ENCODE measurements at regions not wholly inside any gene's neighbourhood (a gene's known extent, or its start where the extent isn't known, plus 50 kb on each side); places are given as distances from the start of the nearest gene placed in this dataset.

DNA sequence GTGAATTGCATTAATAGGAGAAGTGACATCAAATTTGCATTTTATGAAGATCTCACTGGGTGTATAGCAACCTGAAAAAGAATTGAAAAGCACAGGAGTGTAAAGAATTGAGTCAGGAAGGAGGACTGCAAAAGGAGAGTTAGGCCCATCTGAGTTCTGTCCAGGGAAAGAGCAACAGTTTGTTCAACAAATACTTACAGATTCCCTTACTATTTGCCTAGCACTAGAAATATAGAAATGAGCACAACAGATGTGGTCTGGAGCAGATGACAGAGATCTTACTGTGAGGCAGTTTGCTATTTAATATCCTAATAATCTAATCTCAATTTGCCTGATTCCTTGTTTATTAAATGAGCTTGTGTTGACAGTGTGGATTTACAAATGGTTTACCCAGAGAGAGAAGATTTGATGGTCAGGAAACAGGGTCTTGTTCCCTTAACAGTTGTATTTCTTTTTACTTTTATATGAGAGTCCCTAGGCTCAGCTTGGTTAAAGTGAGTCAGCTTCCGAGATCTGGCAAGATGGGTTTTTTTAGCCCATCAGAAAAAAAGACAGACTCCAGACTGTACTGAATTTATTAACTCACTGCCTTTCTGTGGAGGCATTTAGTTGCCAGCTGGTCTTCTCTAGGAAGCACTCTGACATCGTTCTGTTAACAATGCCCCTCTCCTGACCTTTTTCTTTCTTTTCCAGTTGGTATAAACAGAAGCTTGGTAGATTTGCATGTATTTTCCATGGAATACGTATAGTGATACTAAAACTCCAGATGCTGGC, 229.7 kb downstream of the TTC6 start:
- no peak overlapping the region for H2AFZ ChIP-seq (ENCODE audit: low read length)

DNA sequence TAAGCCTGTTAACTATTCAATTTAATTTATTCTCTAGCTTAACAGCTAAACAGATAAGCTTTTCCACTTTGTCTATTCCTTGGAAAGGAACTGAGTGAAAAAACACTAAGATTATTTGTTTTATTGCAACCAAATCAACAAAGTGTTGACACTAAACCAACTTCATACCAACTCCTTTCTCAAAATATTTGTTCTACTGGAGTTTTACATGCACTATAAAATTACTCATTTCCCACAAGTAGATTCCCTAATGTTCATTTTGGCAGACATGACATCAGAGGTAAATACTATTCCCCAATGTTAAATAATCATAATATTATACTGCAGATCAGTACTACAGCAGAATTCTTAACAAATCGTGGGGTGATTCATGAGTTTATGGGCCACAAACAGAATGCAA, 231.4 kb downstream of the TTC6 start:
- no peaks in the 10 kb centered on the region; the same call in 1 of the 2 replicates for H3K9me3 ChIP-seq (ENCODE audit: insufficient read depth, low read depth, low read length)
- no peaks in the 10 kb centered on the region for H4K20me1 ChIP-seq (ENCODE audit: insufficient read depth, low read length, poor library complexity, severe bottlenecking)
- H2AFZ ChIP-seq (ENCODE audit: low read length), result no peak overlapping the region
- no peak overlapping the region for H3K4me3 ChIP-seq (ENCODE audit: low read length, poor library complexity, severe bottlenecking)
- TF ChIP-seq EZH2phosphoT487 (IDR thresholded peaks at IDR 0.05; ENCODE audit: borderline replicate concordance), result no peak
- no peaks in the 10 kb centered on the region for H3K79me2 ChIP-seq (ENCODE audit: insufficient read depth, low read length)
- H3K27me3 ChIP-seq (ENCODE audit: insufficient read depth, low read length, poor library complexity, severe bottlenecking), result no peaks in the 10 kb centered on the region
- H3K9me2 ChIP-seq (replicated peaks; ENCODE audit: low read depth, low read length), result 0 out of 2 replicates have a peak, but pooled peaks cover 4% of the 10 kb centered on the region
- no peaks in the 10 kb centered on the region for H3F3A ChIP-seq (ENCODE audit: low read depth)
- H3K4me2 ChIP-seq (ENCODE audit: low read depth, low read length, poor library complexity, severe bottlenecking), result no peak overlapping the region
- H3K36me3 ChIP-seq (ENCODE audit: insufficient read depth, low read length), result no peaks in the 10 kb centered on the region
- H3K4me1 ChIP-seq (ENCODE audit: insufficient read depth, low read length, poor library complexity, severe bottlenecking), result no peaks in the 10 kb centered on the region
- no peak overlapping the region for H3K9ac ChIP-seq (ENCODE audit: low read depth, low read length, poor library complexity, severe bottlenecking)

More for the DNA sequence above, 229.7 kb downstream of the TTC6 start:
- H4K20me1 ChIP-seq (ENCODE audit: insufficient read depth, low read length, poor library complexity, severe bottlenecking), result no peaks in the 10 kb centered on the region
- H3K4me1 ChIP-seq (ENCODE audit: insufficient read depth, low read length, poor library complexity, severe bottlenecking), result no peaks in the 10 kb centered on the region
- H3K79me2 ChIP-seq (ENCODE audit: insufficient read depth, low read length), result no peaks in the 10 kb centered on the region
- no peak overlapping the region for H3K4me2 ChIP-seq (ENCODE audit: low read depth, low read length, poor library complexity, severe bottlenecking)
- TF ChIP-seq CTCF (conservative IDR thresholded peaks at IDR 0.05; ENCODE audit: low read length) (no peak), EZH2phosphoT487 (IDR thresholded peaks at IDR 0.05; ENCODE audit: borderline replicate concordance) (no peak)
- H3K9me3 ChIP-seq (ENCODE audit: insufficient read depth, low read depth, low read length), result no peaks in the 10 kb centered on the region
- H3K9me2 ChIP-seq (replicated peaks; ENCODE audit: low read depth, low read length), result 0 out of 2 replicates have a peak, but pooled peaks cover 4% of the 10 kb centered on the region
- no peak overlapping the region for H3K9ac ChIP-seq (ENCODE audit: low read depth, low read length, poor library complexity, severe bottlenecking)
- no peak overlapping the region for H3K4me3 ChIP-seq (ENCODE audit: low read length, poor library complexity, severe bottlenecking)
- H3K27me3 ChIP-seq (ENCODE audit: insufficient read depth, low read length, poor library complexity, severe bottlenecking), result no peaks in the 10 kb centered on the region
- no peaks in the 10 kb centered on the region for H3K36me3 ChIP-seq (ENCODE audit: insufficient read depth, low read length)
- H3F3A ChIP-seq (ENCODE audit: low read depth), result no peaks in the 10 kb centered on the region

DNA sequence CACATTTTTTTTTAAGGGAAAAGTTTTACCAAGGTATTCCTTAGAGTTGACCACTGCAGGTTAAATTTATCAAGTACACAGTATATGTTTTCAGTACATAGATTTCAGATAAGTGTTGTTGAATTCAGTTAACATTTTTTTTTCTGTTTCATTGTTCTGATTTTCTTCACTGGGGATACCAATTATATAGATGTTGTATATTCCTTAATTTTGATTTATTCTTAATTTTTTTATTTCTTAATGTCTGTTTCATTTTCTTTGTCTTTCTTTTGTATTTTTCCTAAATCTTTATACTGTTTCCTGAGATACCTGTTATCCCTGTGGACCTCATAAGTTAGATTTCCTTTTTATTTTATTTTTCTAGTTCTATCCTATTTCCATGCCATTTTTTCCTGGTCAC, 234.8 kb downstream of the TTC6 start:
- Histone ChIP-seq H3K4me3 (ENCODE audit: low read length, poor library complexity, severe bottlenecking) (no peak overlapping the region), H3K4me2 (ENCODE audit: low read depth, low read length, poor library complexity, severe bottlenecking) (no peak overlapping the region), H3F3A (ENCODE audit: low read depth) (no peaks in the 10 kb centered on the region), H2AFZ (ENCODE audit: low read length) (no peak overlapping the region), H3K4me1 (ENCODE audit: insufficient read depth, low read length, poor library complexity, severe bottlenecking) (no peaks in the 10 kb centered on the region), H4K20me1 (ENCODE audit: insufficient read depth, low read length, poor library complexity, severe bottlenecking) (no peaks in the 10 kb centered on the region), H3K9ac (ENCODE audit: low read depth, low read length, poor library complexity, severe bottlenecking) (no peak overlapping the region), H3K36me3 (ENCODE audit: insufficient read depth, low read length) (no peaks in the 10 kb centered on the region), H3K27me3 (ENCODE audit: insufficient read depth, low read length, poor library complexity, severe bottlenecking) (no peaks in the 10 kb centered on the region), H3K79me2 (ENCODE audit: insufficient read depth, low read length) (no peaks in the 10 kb centered on the region), H3K9me3 (ENCODE audit: insufficient read depth, low read depth, low read length) (peaks cover 7% of the 10 kb centered on the region), H3K9me2 (replicated peaks; ENCODE audit: low read depth, low read length) (0 out of 2 replicates have a peak, but pooled peaks cover 4% of the 10 kb centered on the region)
- TF ChIP-seq CTCF (conservative IDR thresholded peaks at IDR 0.05; ENCODE audit: low read length) (no peak), EZH2phosphoT487 (IDR thresholded peaks at IDR 0.05; ENCODE audit: borderline replicate concordance) (no peak)

Measured in Loucy (cell line).